ENCODE measurements at regions not wholly inside any gene's neighbourhood (a gene's known extent, or its start where the extent isn't known, plus 50 kb on each side); places are given as distances from the start of the nearest gene placed in this dataset.

DNA sequence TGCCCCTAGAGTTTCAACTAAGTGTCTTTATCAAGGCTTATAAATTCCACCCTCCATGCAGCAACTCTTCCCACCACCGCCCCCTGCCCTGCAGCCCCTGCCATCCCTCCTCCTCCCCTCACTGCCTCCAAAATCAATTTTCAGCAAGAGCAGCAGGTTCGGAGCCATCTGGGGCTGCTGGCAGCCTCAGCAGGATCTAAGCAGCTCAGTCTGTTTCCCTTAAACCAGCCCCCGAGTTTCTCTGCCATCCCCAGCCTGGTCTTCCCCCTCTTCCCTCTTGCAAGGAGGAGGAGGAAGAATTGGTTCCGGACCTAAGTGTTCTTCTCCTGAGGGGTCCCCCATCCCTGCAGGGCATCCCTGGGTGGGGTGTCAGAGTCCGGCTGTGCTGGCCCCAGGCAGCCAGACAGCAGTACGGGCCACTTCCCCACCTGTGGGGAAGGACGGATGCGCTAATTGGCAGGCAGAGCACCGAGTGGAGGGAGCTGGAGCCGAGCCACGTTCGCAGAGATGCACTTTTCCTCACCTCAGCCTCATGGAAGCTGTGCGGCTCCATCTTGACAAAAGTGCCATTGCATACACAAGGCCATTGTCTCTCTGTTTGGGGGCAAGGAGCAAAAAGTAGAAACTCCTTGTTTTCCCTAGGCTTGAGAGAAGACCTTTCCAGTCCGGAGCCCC, 189.3 kb downstream of the KCNA5 start:
- no peak for DNase-seq

GRCh38 chr12:5236022-5236640, 192.5 kb downstream of the KCNA5 start:
- DNase-seq, result no peak

- no peak for DNase-seq
Measured at GRCh38 chr12:5242440-5242839, 189.5 kb upstream of the NTF3 start.

DNA sequence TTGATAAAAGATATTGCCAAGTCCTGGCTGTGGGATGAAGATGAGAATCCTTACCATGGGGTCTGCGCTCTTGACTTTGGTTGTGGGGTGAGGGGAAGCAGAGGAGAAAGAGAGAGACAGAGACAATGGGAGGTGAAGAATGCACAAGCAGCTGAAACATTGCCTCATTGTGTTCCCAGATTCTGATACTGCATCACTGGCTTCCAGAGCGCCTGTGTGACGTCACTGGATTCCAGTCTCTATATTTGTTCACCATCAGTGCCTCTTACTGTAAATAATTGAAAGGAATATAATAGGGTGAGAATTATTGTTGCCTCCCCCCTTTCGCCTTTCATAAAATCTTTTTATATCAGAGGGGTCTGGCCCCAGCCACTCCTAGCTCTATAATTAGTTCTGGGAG, 188.9 kb upstream of the NTF3 start:
- no peak for DNase-seq

DNA sequence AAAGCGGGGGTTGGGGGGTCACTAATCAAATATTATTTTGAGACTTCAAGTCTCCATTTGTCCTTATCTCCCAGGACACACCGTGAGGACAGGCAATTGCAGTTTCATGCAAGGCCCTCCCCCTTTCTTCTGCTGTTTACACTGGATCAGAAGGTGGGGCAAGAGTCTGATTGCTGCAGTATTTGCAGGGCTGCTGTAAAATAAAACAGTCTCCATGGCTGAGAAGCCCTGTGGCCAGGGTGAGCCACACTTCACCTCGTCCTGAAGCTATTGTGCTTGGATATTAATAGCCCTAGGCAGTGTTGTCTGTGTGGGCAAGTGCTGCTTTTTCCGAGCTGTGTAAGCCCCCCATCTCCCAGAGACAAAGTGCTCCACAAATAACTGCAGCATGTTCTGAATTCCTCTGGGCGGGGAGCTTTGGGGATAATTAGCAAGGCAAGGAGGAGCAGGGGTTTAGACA, 187.4 kb upstream of the NTF3 start:
- DNase-seq, result no peak

DNA sequence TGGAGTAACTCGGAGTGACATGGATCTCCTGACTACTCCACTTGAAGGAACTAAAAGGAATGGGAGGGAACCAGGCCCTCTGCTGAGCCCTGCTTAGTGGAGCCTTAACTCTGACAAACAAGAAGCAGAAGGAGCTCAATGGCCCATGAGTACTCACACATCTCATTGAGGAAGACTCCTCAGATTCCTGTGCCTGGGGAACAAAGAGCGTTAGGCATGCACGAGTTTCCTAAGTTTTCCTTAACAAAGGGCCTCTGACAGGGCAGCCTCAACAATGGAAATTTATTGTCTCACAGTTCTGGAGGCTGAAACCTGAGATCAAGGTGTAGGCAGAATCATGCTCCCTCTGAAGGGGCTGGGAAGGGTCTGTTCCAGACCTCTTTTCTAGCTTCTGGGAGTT, 185.7 kb upstream of the NTF3 start:
- no peak for DNase-seq

DNA sequence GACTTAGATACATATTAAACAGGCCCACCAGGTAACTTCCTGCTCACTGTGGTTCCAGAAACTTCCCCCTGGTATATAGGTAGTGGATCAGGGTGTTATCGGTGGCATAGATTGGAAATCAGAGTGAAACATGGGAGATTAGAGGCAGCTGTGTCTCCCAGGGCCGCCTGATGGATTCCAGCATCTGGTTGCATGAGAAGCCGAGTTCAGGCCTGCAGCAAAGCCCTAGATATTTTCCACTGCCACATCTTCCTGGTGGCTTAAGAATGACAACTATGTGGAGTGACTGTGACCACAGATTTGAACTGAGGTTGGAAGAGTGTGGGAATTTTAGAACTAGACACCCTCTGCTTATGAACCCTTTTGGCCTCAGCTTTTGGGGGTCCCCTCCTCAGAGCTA, 184.8 kb upstream of the NTF3 start:
- no peak for DNase-seq

GRCh38 chr12:5248230-5248629, 183.7 kb upstream of the NTF3 start:
- DNase-seq, result no peak

GRCh38 chr12:5248999-5249526, 182.8 kb upstream of the NTF3 start:
- DNase-seq, result no peak

DNA sequence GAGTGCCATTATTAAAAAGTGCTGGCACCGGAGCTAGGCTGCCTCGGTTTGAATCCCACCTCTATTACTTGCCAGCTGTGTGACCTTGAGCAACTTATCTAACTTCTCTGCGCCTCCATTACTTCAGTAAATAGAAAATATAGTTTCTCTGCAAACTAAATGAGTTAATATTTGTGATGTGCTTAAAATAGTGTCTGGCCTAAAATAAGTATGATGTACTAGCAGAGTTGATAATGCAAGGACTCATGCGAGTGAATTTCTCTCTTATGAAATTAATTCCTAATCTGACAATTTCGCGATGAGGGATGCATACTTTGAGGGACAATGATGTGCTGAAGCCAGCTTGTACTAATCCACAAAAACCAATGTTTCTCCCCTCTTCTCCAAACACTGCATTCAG, 180.8 kb upstream of the NTF3 start:
- no peak for DNase-seq

DNA sequence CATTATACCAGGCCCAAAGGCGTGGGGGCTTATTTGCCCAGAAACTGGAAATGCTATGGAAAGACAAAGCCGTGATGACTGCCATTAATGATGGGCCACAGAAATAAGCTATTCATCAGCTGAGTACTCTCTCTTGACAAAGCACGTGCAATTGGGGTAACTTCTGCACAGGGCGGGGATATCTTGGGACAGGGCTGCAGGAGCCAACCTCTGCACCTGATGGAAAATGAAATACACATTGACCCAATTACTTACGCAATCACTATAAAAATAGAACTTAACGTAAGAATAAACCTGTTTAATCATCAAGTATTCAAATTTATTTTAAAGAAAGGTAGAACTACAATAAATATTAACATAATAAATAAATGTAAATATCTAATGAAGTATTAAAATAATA, 180.1 kb upstream of the NTF3 start:
- DNase-seq, result no peak

GRCh38 chr12:5254703-5255102, 177.2 kb upstream of the NTF3 start:
- no peak for DNase-seq

DNA sequence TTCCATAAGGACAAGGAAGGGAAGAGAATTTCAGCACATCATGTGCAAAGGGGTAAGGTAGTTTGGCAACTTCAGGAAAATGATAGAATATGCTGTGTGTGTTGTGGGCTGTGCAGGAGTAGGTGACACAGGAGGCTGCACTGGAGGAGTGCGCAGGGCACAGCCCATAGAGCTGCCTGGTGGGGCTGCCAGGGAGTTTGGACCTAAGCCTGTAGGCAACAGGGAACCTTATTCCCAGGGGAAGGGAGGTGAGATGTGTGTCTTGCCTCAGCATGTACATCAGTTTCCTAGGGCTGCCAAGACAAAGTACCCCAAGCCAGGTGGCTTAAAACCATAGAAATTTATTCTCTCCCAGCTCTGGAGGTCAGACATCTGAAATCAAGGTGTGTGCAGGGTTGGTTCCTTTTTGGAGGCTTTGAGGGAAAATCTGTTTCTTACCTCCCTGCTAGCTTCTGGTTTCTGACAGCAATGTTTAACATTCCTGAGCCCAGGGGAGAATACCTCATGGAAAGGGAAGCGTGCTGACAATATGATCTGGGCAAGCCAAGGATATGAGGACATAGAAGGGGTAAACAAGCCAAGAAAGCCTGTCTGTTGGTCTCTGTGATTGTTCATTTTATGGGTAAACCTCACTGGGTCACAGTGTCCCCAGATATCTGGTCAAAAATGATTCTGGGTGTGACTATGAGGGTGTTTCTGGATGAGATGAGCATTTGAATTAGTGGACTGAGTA, 174.0 kb upstream of the NTF3 start:
- no peak for DNase-seq

DNA sequence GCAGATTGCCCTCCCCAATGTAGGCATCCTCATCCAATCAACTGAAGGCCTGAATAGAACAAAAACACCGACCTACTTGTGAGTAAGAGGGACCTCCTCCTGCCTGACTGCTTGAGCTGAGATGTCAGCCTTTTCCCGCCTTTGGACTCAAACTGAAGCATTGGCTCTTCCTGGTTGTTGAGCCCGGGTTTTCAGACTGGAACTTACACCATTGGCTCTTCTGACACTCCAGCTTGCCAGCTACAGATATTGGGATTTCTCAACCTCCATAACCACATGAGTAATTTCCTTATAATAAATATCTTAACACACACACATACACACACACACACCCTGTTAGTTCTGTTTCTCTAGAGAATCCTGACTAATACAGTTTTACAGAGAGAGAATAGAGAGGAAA, 173.4 kb upstream of the NTF3 start:
- DNase-seq, result no peak

DNA sequence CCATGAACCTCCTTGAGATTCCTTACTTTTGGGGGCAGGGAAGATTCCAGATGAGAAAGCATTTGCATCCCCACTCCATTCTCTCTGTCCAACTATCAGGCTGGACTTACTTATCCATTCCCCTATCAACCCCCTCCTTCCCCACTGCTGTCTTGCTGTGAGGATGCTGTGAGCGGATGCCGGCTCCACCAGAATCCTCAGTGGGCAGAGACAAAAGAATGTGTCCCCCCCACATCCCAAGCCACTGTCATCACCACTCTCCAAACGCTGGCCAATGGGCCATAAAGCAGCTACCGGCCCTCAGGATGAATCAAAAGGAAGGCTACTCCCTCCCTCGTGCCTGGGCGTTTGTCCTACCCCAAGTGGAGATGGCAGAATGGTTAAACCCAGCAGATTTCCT, 173.0 kb upstream of the NTF3 start:
- no peak for DNase-seq

GRCh38 chr12:5259523-5259922, 172.4 kb upstream of the NTF3 start:
- DNase-seq, result no peak

DNA sequence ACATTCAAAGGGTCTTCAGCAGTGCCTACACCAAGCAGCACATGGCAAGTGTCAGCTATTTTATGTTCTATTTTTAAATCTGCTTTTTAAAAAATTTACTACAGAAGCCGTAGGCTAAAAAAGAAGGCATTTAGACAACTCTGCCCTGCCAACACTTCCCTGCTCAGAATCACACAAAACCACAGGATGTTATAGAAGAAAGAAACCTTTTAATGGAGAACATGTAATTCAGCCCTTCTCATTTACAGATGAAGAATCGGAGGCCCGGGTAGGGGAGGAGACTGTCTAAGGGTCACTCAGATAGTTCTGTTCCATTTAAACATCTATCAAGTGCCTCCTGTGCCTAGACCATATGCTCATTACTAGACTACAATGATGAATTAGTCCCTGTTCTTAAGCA, 171.8 kb upstream of the NTF3 start:
- DNase-seq, result no peak

DNA sequence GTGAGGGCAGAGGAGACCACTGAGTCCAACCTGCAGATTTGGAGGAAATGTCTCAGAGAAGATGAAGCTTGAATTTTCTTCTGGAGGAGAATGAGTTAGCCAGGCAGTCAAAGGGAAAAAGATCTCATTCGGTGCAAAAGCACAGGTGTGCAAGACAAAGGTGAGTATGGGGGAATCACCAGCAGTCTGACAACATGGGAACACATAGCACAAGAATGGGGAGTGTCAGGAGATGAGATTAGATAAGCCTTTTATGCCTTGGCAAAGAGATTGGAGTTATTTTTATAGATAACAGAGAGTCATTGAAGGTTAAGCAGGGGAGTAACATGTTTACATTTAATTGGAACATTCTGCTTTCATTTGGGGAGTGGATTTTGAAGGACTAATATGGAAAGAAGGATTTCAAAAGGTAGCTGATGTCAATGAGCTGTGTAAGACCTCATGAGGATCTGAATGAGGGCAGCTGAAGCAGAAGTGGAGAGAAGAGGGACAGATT, 171.3 kb upstream of the NTF3 start:
- DNase-seq, result no peak

GRCh38 chr12:5262450-5262849, 169.5 kb upstream of the NTF3 start:
- DNase-seq, result no peak

GRCh38 chr12:5262885-5263284, 169.0 kb upstream of the NTF3 start:
- DNase-seq, result no peak

DNA sequence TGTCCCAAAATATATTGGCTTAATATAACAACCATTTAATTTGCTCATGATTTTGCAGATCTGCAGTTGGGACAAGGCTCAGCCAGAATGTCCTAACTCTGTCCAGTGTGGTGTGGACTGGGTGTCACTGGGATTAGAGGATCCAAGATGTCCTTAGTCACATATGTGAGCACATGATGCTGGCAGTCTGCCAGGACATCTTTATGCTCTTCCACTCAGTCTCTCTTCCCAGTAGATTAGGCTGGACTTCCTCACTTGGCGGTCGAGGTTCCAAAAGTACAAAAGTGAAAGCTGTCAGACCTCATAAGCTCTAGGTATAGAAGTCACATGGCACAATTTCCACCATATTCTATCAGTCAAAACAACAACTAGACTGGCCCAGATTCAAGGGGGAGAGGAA, 167.9 kb upstream of the NTF3 start:
- no peak for DNase-seq

- no peak for DNase-seq
Measured at GRCh38 chr12:5267603-5268423, 164.1 kb upstream of the NTF3 start.

All from stimulated activated CD4-positive, alpha-beta T cell treated with anti-CD3 and anti-CD28 coated beads, Interleukin-4, amount 100 ng/mL, for 1 hour (primary cell).